ENCODE measurements at regions not wholly inside any gene's neighbourhood (a gene's known extent, or its start where the extent isn't known, plus 50 kb on each side); places are given as distances from the start of the nearest gene placed in this dataset.

DNA sequence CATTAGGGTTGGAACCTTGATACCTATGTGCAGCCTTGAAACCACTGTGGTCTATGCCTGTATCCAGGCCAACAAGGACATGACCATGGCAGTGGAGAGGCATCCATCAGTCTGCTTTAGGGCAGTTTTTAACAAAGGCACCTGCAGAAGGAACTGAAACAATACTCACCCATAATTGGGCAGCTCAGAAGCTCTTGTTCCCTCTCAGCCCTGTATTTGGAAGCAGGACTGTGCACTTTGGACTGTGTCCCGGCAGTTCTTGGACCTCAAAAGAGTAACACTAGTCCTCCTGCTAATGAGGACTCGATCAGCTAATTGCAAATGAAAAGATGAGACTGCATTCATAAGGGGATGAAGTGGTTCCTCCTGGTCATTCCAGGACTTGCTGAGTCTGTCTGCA is 500.2 kb upstream of the TNP1 start:
- intact Hi-C loops (cut with micrococcal nuclease; ENCODE audit: unreplicated experiment), result no loop called here
- Histone ChIP-seq H3K27ac (ENCODE audit: extremely low read length, insufficient read depth, low read length) (no peak overlapping the region), H3K4me2 (ENCODE audit: low read depth, low read length) (no peak overlapping the region), H3K4me1 (ENCODE audit: insufficient read depth, low read length) (no peaks in the 10 kb centered on the region), H3K9me3 (ENCODE audit: low read length) (no peaks in the 10 kb centered on the region), H2AFZ (ENCODE audit: low read length) (no peak overlapping the region), H3K79me2 (ENCODE audit: insufficient read depth, low read length) (no peaks in the 10 kb centered on the region), H3K4me3 (replicated peaks in 1 of 3; ENCODE audit: insufficient read depth in 1 of 3, low read depth in 2 of 3, low read length in 3 of 3) (no peak overlapping the region), H3K27me3 (ENCODE audit: control insufficient read depth in 1 of 2, insufficient read depth in 2 of 2, low read length in 2 of 2) (peaks cover 0 to 23% of the 10 kb centered on the region in 2 experiments; a peak in 1 of 5 replicates), H3K9ac (ENCODE audit: insufficient read depth, low read depth, low read length) (no peak overlapping the region), H4K20me1 (ENCODE audit: insufficient read depth, low read length) (no peaks in the 10 kb centered on the region), H3K36me3 (replicated peaks in 1 of 2; ENCODE audit: control insufficient read depth in 1 of 2, insufficient read depth in 2 of 2, low read length in 2 of 2) (no peaks in the 10 kb centered on the region)
- in situ Hi-C loops (cut with HindIII; ENCODE audit: extremely low pct_ligation_motif_present, low pct_unique_long_range_greater_than_20kb), result no loop called here
- ATAC-seq, result no peak
- POLR2A ChIA-PET, result no interaction called here
- no peak for FAIRE-seq
- no TSS peak for BruUV-seq (replicated peaks)
- 0% methylated on average over 2 of the region's 2 CpGs for WGBS (ENCODE audit: low lambda C conversion rate)
- no peak for DNase-seq (ENCODE audit: low spot score)
- CTCF ChIA-PET (ENCODE audit: low intra/inter-chr PET ratio, low total read pairs), result no interaction called here
- TF ChIP-seq, protein P1, sequence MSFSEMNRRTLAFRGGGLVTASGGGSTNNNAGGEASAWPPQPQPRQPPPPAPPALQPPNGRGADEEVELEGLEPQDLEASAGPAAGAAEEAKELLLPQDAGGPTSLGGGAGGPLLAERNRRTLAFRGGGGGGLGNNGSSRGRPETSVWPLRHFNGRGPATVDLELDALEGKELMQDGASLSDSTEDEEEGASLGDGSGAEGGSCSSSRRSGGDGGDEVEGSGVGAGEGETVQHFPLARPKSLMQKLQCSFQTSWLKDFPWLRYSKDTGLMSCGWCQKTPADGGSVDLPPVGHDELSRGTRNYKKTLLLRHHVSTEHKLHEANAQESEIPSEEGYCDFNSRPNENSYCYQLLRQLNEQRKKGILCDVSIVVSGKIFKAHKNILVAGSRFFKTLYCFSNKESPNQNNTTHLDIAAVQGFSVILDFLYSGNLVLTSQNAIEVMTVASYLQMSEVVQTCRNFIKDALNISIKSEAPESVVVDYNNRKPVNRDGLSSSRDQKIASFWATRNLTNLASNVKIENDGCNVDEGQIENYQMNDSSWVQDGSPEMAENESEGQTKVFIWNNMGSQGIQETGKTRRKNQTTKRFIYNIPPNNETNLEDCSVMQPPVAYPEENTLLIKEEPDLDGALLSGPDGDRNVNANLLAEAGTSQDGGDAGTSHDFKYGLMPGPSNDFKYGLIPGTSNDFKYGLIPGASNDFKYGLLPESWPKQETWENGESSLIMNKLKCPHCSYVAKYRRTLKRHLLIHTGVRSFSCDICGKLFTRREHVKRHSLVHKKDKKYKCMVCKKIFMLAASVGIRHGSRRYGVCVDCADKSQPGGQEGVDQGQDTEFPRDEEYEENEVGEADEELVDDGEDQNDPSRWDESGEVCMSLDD (CRISPR knock-in tag; IDR thresholded peaks at IDR 0.05; ENCODE audit: borderline replicate concordance), result no peak
- TF ChIP-seq RORA (CRISPR knock-in tag; IDR thresholded peaks at IDR 0.05), result no peak
- TF ChIP-seq ZNF460 (CRISPR knock-in tag; IDR thresholded peaks at IDR 0.05; ENCODE audit: borderline replicate concordance), result no peak
- TF ChIP-seq, protein P2, sequence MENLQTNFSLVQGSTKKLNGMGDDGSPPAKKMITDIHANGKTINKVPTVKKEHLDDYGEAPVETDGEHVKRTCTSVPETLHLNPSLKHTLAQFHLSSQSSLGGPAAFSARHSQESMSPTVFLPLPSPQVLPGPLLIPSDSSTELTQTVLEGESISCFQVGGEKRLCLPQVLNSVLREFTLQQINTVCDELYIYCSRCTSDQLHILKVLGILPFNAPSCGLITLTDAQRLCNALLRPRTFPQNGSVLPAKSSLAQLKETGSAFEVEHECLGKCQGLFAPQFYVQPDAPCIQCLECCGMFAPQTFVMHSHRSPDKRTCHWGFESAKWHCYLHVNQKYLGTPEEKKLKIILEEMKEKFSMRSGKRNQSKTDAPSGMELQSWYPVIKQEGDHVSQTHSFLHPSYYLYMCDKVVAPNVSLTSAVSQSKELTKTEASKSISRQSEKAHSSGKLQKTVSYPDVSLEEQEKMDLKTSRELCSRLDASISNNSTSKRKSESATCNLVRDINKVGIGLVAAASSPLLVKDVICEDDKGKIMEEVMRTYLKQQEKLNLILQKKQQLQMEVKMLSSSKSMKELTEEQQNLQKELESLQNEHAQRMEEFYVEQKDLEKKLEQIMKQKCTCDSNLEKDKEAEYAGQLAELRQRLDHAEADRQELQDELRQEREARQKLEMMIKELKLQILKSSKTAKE (CRISPR knock-in tag; IDR thresholded peaks at IDR 0.05; ENCODE audit: borderline replicate concordance), result no peak
- no peak for TF ChIP-seq TRIM24 (CRISPR knock-in tag; IDR thresholded peaks at IDR 0.05)
- no peak for TF ChIP-seq ZNF251 (CRISPR knock-in tag; IDR thresholded peaks at IDR 0.05)
- no peak for TF ChIP-seq HNRNPUL1 (IDR thresholded peaks at IDR 0.05; ENCODE audit: low read depth, low read length)
